A673 (cell line): ENCODE measurements at regions not wholly inside any gene's neighbourhood (a gene's known extent, or its start where the extent isn't known, plus 50 kb on each side); places are given as distances from the start of the nearest gene placed in this dataset.

ENCODE experiments used
- BruUV-seq: library from RNA; stranded (reverse); fragments of 400-500 nt; replicated peaks from 2 replicates; lab custom pipeline; 2021; lab: Mats Ljungman, UMichigan
- CTCF ChIA-PET: fragments of 300-600 bp; sonication (Branson Sonifier 250); formaldehyde crosslinking; loops from one replicate; lab custom pipeline; 2022; ENCODE audit warnings: antibody characterized with exemption; lab: Charles Lee
- POLR2A ChIA-PET: fragments of 300-600 bp; sonication (Branson Sonifier 250); formaldehyde crosslinking; loops from one replicate; lab custom pipeline; 2022; ENCODE audit warnings: antibody characterized with exemption; ENCODE audit not compliant: low non-redundant PET; lab: Charles Lee
- DNase-seq: peaks from one replicate; pipeline ENCODE4 v3.0.0-alpha.2; 2015; ENCODE audit warnings: low spot score
- H3K27ac ChIP-seq: fragments of 200-600 bp; sonication (generic); 2 replicates; pipeline ENCODE4 v1.5.1; 2016; ENCODE audit warnings: mixed run types, low read depth, mild to moderate bottlenecking, mixed read lengths, antibody characterized with exemption, low read length; ENCODE audit not compliant: poor library complexity, severe bottlenecking
- H3K27me3 ChIP-seq: fragments of 200-600 bp; sonication (generic); replicated peaks from 2 replicates; pipeline ENCODE4 v1.6.1; 2017; ENCODE audit warnings: mixed run types, low read depth, mild to moderate bottlenecking, mixed read lengths, antibody characterized with exemption, low read length; ENCODE audit not compliant: insufficient read depth, poor library complexity
- H3K36me3 ChIP-seq: fragments of 200-600 bp; sonication (generic); 2 replicates; pipeline ENCODE4 v1.6.1; 2016; ENCODE audit warnings: mixed run types, mild to moderate bottlenecking, mixed read lengths, antibody characterized with exemption, low read length; ENCODE audit not compliant: insufficient read depth, poor library complexity, severe bottlenecking
- H3K4me1 ChIP-seq: fragments of 200-600 bp; sonication (generic); 2 replicates; pipeline ENCODE4 v1.6.1; 2017; ENCODE audit warnings: mixed run types, mild to moderate bottlenecking, mixed read lengths, antibody characterized with exemption, low read length; ENCODE audit not compliant: insufficient read depth, poor library complexity, severe bottlenecking
- H3K4me3 ChIP-seq: fragments of 200-600 bp; sonication (generic); 2 replicates; pipeline ENCODE4 v1.5.1; 2016; ENCODE audit warnings: low read depth, mixed run types, mild to moderate bottlenecking, mixed read lengths, low read length; ENCODE audit not compliant: poor library complexity, severe bottlenecking
- H3K9me3 ChIP-seq: fragments of 200-600 bp; sonication (generic); 2 replicates; pipeline ENCODE4 v1.6.1; 2016; ENCODE audit warnings: mixed run types, low read depth, mild to moderate bottlenecking, mixed read lengths, antibody characterized with exemption, low read length; ENCODE audit not compliant: poor library complexity, severe bottlenecking
- EZH2 ChIP-seq: fragments of 200-600 bp; sonication (generic); IDR thresholded peaks from 2 replicates; pipeline ENCODE4 v1.6.1; 2017; ENCODE audit warnings: borderline replicate concordance, low read depth, mild to moderate bottlenecking, mixed read lengths, antibody characterized with exemption, low read length; ENCODE audit not compliant: poor library complexity, severe bottlenecking
- intact Hi-C: fragments of 100-400 bp; cut with micrococcal nuclease; formaldehyde crosslinking; loops from one replicate; pipeline ENCODE4 v1.10.0; 2022; ENCODE audit not compliant: unreplicated experiment
- TF ChIP-seq, protein P1 (sequence below): fragments of 300-800, 200-600 bp; sonication (generic); conservative IDR thresholded peaks from 2 replicates; pipeline ENCODE4 v1.5.1; 2017; ENCODE audit warnings: low read depth, mild to moderate bottlenecking, antibody characterized with exemption, low read length, moderate library complexity, mixed read lengths

- no peaks in the 10 kb centered on the region for H3K9me3 ChIP-seq
- intact Hi-C loops = no loop called here
- H3K4me3 ChIP-seq = no peak overlapping the region
- H3K27ac ChIP-seq = no peak overlapping the region
- TF ChIP-seq, protein P1, sequence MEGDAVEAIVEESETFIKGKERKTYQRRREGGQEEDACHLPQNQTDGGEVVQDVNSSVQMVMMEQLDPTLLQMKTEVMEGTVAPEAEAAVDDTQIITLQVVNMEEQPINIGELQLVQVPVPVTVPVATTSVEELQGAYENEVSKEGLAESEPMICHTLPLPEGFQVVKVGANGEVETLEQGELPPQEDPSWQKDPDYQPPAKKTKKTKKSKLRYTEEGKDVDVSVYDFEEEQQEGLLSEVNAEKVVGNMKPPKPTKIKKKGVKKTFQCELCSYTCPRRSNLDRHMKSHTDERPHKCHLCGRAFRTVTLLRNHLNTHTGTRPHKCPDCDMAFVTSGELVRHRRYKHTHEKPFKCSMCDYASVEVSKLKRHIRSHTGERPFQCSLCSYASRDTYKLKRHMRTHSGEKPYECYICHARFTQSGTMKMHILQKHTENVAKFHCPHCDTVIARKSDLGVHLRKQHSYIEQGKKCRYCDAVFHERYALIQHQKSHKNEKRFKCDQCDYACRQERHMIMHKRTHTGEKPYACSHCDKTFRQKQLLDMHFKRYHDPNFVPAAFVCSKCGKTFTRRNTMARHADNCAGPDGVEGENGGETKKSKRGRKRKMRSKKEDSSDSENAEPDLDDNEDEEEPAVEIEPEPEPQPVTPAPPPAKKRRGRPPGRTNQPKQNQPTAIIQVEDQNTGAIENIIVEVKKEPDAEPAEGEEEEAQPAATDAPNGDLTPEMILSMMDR = no peak
- no peak for TF ChIP-seq EZH2
- no peaks in the 10 kb centered on the region for H3K27me3 ChIP-seq
- no peaks in the 10 kb centered on the region for H3K4me1 ChIP-seq
- no peak for DNase-seq
- CTCF ChIA-PET = no interaction called here
- H3K36me3 ChIP-seq = no peaks in the 10 kb centered on the region
- BruUV-seq = no TSS peak
- POLR2A ChIA-PET = no interaction called here
Observed at GRCh38 chr11:115941044-115941443, 436.8 kb upstream of the CADM1 start.

- Histone ChIP-seq H3K4me3 (no peak overlapping the region), H3K27me3 (no peaks in the 10 kb centered on the region), H3K27ac (no peak overlapping the region), H3K36me3 (no peaks in the 10 kb centered on the region), H3K9me3 (no peaks in the 10 kb centered on the region), H3K4me1 (no peaks in the 10 kb centered on the region)
- TF ChIP-seq, protein P1 = no peak
- no peak for TF ChIP-seq EZH2
- CTCF ChIA-PET = no interaction called here
- POLR2A ChIA-PET = no interaction called here
- DNase-seq = no peak
- intact Hi-C loops = no loop called here
- BruUV-seq = no TSS peak
Observed at GRCh38 chr11:115939731-115940421, 435.7 kb upstream of the CADM1 start.

GRCh38 chr11:115939104-115939730 is 435.0 kb upstream of the CADM1 start:
- Histone ChIP-seq H3K27me3 (no peaks in the 10 kb centered on the region), H3K4me1 (no peaks in the 10 kb centered on the region), H3K9me3 (no peaks in the 10 kb centered on the region), H3K4me3 (no peak overlapping the region), H3K27ac (no peak overlapping the region), H3K36me3 (no peaks in the 10 kb centered on the region)
- BruUV-seq = no TSS peak
- DNase-seq = no peak
- CTCF ChIA-PET = no interaction called here
- POLR2A ChIA-PET = no interaction called here
- intact Hi-C loops = no loop called here
- TF ChIP-seq, protein P1 = no peak
- TF ChIP-seq EZH2 = no peak
